Activated CD8-positive, alpha-beta T cell treated with anti-CD3 and anti-CD28 coated beads for 36 hours (primary cell): ENCODE measurements at regions not wholly inside any gene's neighbourhood (a gene's known extent, or its start where the extent isn't known, plus 50 kb on each side); places are given as distances from the start of the nearest gene placed in this dataset.

Experiments
- ATAC-seq: fragments of 200-7000 bp; cut with Tn5 transposase; one replicate; pipeline ENCODE4 v1.10.0; 2021; ENCODE audit warnings: mild to moderate bottlenecking, moderate library complexity
- CTCF ChIA-PET: fragments of 350-600 bp; sonication (Branson Sonifier 250); formaldehyde crosslinking; loops from one replicate; lab custom pipeline; 2021; ENCODE audit warnings: antibody characterized with exemption; lab: Charles Lee
- POLR2A ChIA-PET: fragments of 350-600 bp; sonication (Branson Sonifier 250); formaldehyde crosslinking; loops from one replicate; lab custom pipeline; 2021; ENCODE audit warnings: antibody characterized with exemption; lab: Charles Lee
- DNase-seq: peaks from one replicate; pipeline ENCODE4 v3.0.0-alpha.2; 2020
- H3K27ac Mint-ChIP-seq: one replicate; pipeline ENCODE4 v1.8.0; 2021; ENCODE audit warnings: mild to moderate bottlenecking, mixed read lengths
- H3K27me3 Mint-ChIP-seq: one replicate; pipeline ENCODE4 v1.8.0; 2021; ENCODE audit warnings: mixed read lengths
- H3K36me3 Mint-ChIP-seq: one replicate; pipeline ENCODE4 v1.8.0; 2021; ENCODE audit warnings: low read depth, mixed read lengths
- H3K4me1 Mint-ChIP-seq: one replicate; pipeline ENCODE4 v1.8.0; 2021; ENCODE audit warnings: low read depth, mixed read lengths
- H3K4me3 Mint-ChIP-seq: one replicate; pipeline ENCODE4 v1.8.0; 2021; ENCODE audit warnings: mild to moderate bottlenecking, moderate library complexity, mixed read lengths
- H3K9me3 Mint-ChIP-seq: one replicate; pipeline ENCODE4 v1.8.0; 2021; ENCODE audit warnings: mixed read lengths
- intact Hi-C: fragments of 100-400 bp; cut with micrococcal nuclease; formaldehyde crosslinking; loops from one replicate; pipeline ENCODE4 v1.10.0; 2022
- TF ChIP-seq, protein P1 (sequence below): fragments of 200-600 bp; IDR thresholded peaks from one replicate; pipeline ENCODE4 v1.8.0; 2022; ENCODE audit warnings: antibody characterized with exemption, mild to moderate bottlenecking

DNA sequence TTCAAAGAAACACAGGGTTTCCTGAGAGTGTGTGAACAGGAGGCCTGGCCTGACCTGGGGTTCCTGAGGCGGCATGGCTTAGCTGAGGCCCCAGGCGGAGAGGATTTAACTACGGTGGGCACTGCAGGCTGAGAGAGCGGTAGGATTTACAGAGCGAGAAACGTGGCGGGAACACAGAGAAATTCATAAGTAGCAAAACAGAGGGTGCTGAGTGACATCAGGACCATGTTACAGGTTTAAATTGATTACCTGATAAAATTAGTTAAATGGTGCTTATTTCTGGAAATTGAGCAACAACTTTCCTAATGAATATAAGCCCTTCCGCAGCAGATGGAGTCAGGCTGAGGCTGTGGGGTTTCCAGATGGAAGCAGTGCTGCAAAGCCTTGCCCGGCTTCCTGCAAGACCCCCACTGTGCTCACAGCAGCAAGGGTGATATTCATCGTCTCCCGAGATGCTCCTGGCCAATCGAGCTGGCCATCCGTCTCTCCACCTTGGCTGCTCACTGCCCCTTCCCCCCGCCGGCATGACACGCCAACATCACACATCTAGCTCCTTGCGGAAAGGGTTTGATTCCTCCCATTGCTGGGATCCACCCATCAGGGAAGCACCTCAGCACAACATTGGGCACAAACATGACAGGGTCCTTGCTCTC lies 69.4 kb upstream of the MORC3 start:
- peaks cover 5% of the 10 kb centered on the region for H3K4me1 Mint-ChIP-seq
- H3K36me3 Mint-ChIP-seq, result peaks cover 26% of the 10 kb centered on the region
- H3K27ac Mint-ChIP-seq, result peak overlapping the region; percentile 57
- no peak overlapping the region for H3K4me3 Mint-ChIP-seq
- no peaks in the 10 kb centered on the region for H3K27me3 Mint-ChIP-seq
- TF ChIP-seq, protein P1, sequence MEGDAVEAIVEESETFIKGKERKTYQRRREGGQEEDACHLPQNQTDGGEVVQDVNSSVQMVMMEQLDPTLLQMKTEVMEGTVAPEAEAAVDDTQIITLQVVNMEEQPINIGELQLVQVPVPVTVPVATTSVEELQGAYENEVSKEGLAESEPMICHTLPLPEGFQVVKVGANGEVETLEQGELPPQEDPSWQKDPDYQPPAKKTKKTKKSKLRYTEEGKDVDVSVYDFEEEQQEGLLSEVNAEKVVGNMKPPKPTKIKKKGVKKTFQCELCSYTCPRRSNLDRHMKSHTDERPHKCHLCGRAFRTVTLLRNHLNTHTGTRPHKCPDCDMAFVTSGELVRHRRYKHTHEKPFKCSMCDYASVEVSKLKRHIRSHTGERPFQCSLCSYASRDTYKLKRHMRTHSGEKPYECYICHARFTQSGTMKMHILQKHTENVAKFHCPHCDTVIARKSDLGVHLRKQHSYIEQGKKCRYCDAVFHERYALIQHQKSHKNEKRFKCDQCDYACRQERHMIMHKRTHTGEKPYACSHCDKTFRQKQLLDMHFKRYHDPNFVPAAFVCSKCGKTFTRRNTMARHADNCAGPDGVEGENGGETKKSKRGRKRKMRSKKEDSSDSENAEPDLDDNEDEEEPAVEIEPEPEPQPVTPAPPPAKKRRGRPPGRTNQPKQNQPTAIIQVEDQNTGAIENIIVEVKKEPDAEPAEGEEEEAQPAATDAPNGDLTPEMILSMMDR, result no peak
- CTCF ChIA-PET, result no interaction called here
- H3K9me3 Mint-ChIP-seq, result no peaks in the 10 kb centered on the region
- intact Hi-C loops, result no loop called here
- ATAC-seq, result no peak
- no peak for DNase-seq
- POLR2A ChIA-PET, result interaction anchor here (0.7 to 1.2 kb wide), 3 partner anchors 10 to 27 kb away, joined by 3 read pairs; no protein-coding TSS in a partner anchor

DNA sequence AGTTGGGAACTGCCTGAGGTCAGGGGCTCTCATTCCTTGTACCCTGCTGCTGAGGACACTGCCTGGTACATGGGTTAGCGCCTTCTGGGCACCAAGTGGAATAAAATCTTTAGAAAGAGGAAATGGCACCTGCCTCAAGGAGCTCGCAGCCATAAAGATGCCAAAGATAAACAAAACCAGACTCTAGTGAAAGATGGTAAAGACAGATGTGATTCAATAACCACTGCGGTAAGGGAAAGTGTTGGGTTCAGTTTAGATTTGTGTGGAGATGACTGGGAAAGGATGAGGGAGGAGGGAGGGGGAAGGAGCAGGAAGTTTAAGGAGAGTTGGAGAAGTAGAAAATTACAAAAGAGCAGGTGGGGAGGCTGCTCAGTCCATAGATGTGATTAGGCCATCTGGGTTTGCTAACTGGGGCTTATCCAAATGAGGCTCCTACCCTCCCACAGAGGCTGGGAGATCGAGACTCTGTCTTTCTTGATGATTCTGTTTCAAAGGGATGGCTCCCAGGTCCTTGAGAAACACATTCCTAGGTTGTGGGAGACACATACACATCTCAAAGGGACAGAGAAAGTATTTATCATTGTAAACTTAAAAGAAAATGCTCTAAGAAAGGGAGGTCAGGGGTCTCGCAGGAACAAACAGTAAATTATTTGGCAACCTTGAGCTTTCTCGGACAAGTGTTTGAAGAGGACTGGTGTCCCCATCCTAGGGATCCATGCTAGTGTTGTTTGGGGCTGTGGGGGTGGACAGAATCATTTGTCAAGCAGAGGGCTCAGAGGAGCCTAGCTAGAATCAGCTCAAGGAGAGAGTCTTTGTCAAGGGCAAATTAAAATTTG lies 65.7 kb upstream of the MORC3 start:
- no peaks in the 10 kb centered on the region for H3K9me3 Mint-ChIP-seq
- H3K27me3 Mint-ChIP-seq, result no peaks in the 10 kb centered on the region
- ATAC-seq, result no peak
- ChIA-PET POLR2A (interaction anchor here (1.4 kb wide), 1 partner anchor 67 kb away, joined by 3 read pairs; no protein-coding TSS in a partner anchor), CTCF (interaction anchor here (0.9 to 1.3 kb wide), 2 partner anchors 12 to 113 kb away, joined by 3 read pairs; no protein-coding TSS in a partner anchor)
- intact Hi-C loops, result no loop called here
- H3K27ac Mint-ChIP-seq, result no peak overlapping the region
- TF ChIP-seq, protein P1, result no peak
- DNase-seq, result no peak
- H3K4me3 Mint-ChIP-seq, result no peak overlapping the region
- peaks cover 6% of the 10 kb centered on the region for H3K4me1 Mint-ChIP-seq
- peaks cover 18% of the 10 kb centered on the region for H3K36me3 Mint-ChIP-seq

GRCh38 chr21:36255663-36256062 lies 64.3 kb upstream of the MORC3 start:
- Mint-ChIP-seq H3K27me3 (no peaks in the 10 kb centered on the region), H3K4me1 (peaks cover 12% of the 10 kb centered on the region), H3K36me3 (peaks cover 19% of the 10 kb centered on the region), H3K27ac (peak overlapping the region; percentile 13), H3K9me3 (no peaks in the 10 kb centered on the region), H3K4me3 (no peak overlapping the region)
- ATAC-seq, result peak; percentile 24
- intact Hi-C loops, result no loop called here
- TF ChIP-seq, protein P1, result no peak
- POLR2A ChIA-PET, result interaction anchor here (1.3 kb wide), 1 partner anchor 22 kb away, joined by 3 read pairs; no protein-coding TSS in a partner anchor
- DNase-seq, result no peak
- CTCF ChIA-PET, result interaction anchor here (0.9 kb wide), 1 partner anchor 10 kb away, joined by 3 read pairs; no protein-coding TSS in a partner anchor

GRCh38 chr21:36257657-36258056 lies 62.3 kb upstream of the MORC3 start:
- CTCF ChIA-PET, result no interaction called here
- no peak overlapping the region for H3K27ac Mint-ChIP-seq
- POLR2A ChIA-PET, result no interaction called here

More at GRCh38 chr21:36257657-36258056, 62.3 kb upstream of the MORC3 start:
- Mint-ChIP-seq H3K4me1 (peaks cover 14% of the 10 kb centered on the region), H3K36me3 (peaks cover 19% of the 10 kb centered on the region), H3K4me3 (no peak overlapping the region), H3K9me3 (no peaks in the 10 kb centered on the region), H3K27me3 (no peaks in the 10 kb centered on the region)
- no peak for ATAC-seq
- no peak for DNase-seq
- TF ChIP-seq, protein P1, result no peak
- intact Hi-C loops, result no loop called here
